ENCODE measurements at regions not wholly inside any gene's neighbourhood (a gene's known extent, or its start where the extent isn't known, plus 50 kb on each side); places are given as distances from the start of the nearest gene placed in this dataset.

DNA sequence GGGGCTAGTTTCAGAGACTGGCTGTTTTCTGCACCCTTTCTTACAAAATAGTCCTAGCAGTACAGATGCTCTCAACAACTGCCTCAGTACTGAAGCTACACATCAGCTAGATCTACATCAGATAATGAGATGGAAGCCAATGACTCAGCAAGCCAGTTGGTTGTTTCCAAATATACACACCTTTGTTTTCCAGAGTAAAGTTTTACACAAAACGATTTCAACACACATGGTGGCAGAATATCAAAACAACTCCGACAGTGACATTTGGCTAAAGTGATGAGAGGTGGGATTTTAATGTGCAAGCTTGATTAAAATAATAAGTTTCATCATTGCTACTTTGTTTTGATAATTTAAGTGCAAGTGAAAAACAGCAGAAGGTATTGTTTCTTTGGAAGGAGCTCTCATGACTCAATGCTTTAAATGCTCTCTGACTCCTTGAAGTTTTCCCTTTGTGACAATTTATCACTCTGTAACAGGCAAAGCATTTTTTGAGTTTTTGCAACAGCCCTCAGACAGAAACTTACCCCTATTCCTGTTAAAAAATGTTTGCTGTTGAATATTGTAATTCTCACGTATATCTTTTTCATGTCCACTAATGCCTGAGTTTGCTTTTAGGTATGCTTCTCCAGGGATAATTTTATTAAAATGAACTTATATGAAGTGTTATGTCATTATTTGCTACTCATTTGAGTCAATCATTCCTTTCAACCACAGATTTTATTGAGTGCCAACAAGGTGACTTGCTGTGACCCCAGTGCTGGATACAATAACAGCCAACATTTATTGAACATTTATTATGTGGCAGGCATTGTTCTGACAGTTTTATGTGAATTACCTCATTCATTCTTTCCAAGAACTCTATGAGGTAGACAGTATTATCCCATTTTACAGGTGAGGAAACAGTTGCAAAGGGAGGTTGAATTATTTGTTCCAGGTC is 882.0 kb downstream of the TFAP2A start:
- H3K9me3 ChIP-seq = peaks cover 0 to 15% (median 2%) of the 10 kb centered on the region in 8 donors
- 80 to 94% (median 90%) methylated on average over 3 of the region's 3 CpGs for WGBS, 5 donors
- H3K27ac ChIP-seq = no peak overlapping the region
- no peaks in the 10 kb centered on the region for H3K27me3 ChIP-seq (replicated peaks in 1 of 7)
- H3K4me1 ChIP-seq = no peaks in the 10 kb centered on the region
- no peak for TF ChIP-seq POLR2AphosphoS5 (IDR thresholded peaks at IDR 0.05)
- TF ChIP-seq, protein P1, sequence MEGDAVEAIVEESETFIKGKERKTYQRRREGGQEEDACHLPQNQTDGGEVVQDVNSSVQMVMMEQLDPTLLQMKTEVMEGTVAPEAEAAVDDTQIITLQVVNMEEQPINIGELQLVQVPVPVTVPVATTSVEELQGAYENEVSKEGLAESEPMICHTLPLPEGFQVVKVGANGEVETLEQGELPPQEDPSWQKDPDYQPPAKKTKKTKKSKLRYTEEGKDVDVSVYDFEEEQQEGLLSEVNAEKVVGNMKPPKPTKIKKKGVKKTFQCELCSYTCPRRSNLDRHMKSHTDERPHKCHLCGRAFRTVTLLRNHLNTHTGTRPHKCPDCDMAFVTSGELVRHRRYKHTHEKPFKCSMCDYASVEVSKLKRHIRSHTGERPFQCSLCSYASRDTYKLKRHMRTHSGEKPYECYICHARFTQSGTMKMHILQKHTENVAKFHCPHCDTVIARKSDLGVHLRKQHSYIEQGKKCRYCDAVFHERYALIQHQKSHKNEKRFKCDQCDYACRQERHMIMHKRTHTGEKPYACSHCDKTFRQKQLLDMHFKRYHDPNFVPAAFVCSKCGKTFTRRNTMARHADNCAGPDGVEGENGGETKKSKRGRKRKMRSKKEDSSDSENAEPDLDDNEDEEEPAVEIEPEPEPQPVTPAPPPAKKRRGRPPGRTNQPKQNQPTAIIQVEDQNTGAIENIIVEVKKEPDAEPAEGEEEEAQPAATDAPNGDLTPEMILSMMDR (IDR thresholded peaks at IDR 0.05 in 8 of 11, conservative IDR thresholded peaks at IDR 0.05 in 3 of 11) = no peak
- TF ChIP-seq POLR2A (IDR thresholded peaks at IDR 0.05) = no peak
- intact Hi-C loops (cut with DNase I; ENCODE audit: low total_unique reads) = no loop called here
- DNase-seq = no peak
- no peaks in the 10 kb centered on the region for H3K36me3 ChIP-seq
- no peak overlapping the region for H3K4me3 ChIP-seq

DNA sequence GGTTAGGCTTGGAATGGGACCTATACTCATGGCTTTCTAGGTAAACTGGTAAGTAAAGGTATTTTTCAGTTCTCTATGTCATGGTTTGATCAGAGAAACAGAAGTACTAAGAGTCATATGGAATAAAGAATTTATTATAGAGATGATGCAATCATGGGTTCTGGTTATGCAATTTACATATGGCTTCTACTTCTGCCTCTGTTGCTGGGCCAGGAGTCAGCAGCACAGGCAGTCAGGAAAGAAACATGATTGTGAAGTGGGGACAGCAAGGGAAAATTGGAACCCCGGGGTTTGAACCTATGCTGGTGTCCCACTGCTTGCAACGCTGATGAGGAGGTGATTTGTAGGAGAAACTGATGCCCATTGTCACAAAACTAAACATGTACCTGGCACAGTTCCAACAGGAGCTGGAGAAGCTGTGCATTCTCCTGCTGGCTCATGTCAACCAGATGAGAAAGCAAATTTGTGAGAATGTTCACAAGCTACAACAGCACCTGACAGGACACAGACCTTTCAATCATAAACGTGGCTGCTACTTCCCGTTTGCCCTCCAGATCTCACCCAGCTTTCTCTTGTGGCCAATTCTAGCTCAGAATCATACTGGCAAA is 887.1 kb downstream of the TFAP2A start:
- intact Hi-C loops (cut with DNase I; ENCODE audit: low total_unique reads) = no loop called here

DNA sequence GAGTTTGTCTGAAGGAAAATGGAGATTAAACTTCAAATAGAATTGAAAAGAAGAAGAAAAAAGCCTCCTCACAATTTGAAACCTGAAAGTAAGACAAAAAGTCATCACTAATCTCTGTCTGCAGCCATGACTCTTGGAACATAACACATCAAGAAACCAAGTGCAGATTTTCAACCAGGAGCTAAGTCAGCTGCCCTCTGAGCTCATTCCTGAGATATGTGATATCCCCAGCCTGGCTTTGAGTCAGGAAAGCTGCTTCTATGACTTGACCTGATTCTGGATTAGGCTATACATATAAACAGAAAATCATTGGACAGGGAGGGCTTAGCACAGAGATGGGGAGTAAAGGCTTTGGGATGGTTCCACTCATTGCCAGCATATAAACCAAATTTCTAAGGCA is 891.4 kb downstream of the TFAP2A start:
- no peak overlapping the region for H3K4me3 ChIP-seq
- H3K36me3 ChIP-seq = no peaks in the 10 kb centered on the region
- no peak for DNase-seq
- no peak for TF ChIP-seq POLR2A (IDR thresholded peaks at IDR 0.05)
- no peak for TF ChIP-seq POLR2AphosphoS5 (IDR thresholded peaks at IDR 0.05)
- TF ChIP-seq, protein P1 (IDR thresholded peaks at IDR 0.05 in 8 of 11, conservative IDR thresholded peaks at IDR 0.05 in 3 of 11) = no peak
- H3K9me3 ChIP-seq = no peaks in the 10 kb centered on the region
- intact Hi-C loops (cut with DNase I; ENCODE audit: low total_unique reads) = no loop called here
- H3K4me1 ChIP-seq = no peaks in the 10 kb centered on the region
- H3K27me3 ChIP-seq (replicated peaks in 1 of 7) = no peaks in the 10 kb centered on the region
- no peak overlapping the region for H3K27ac ChIP-seq

More for the DNA sequence above, 887.1 kb downstream of the TFAP2A start:
- WGBS, 5 donors = 46 to 69% (median 59%) methylated on average over 4 of the region's 4 CpGs
- no peak overlapping the region for H3K4me3 ChIP-seq
- TF ChIP-seq POLR2AphosphoS5 (IDR thresholded peaks at IDR 0.05) (no peak), POLR2A (IDR thresholded peaks at IDR 0.05) (no peak)
- TF ChIP-seq, protein P1 (IDR thresholded peaks at IDR 0.05 in 8 of 11, conservative IDR thresholded peaks at IDR 0.05 in 3 of 11) = no peak
- no peaks in the 10 kb centered on the region for H3K36me3 ChIP-seq
- DNase-seq = no peak
- H3K27ac ChIP-seq = no peak overlapping the region
- no peaks in the 10 kb centered on the region for H3K4me1 ChIP-seq
- peaks cover 0 to 15% (median 2%) of the 10 kb centered on the region in 8 donors for H3K9me3 ChIP-seq
- H3K27me3 ChIP-seq (replicated peaks in 1 of 7) = no peaks in the 10 kb centered on the region

DNA sequence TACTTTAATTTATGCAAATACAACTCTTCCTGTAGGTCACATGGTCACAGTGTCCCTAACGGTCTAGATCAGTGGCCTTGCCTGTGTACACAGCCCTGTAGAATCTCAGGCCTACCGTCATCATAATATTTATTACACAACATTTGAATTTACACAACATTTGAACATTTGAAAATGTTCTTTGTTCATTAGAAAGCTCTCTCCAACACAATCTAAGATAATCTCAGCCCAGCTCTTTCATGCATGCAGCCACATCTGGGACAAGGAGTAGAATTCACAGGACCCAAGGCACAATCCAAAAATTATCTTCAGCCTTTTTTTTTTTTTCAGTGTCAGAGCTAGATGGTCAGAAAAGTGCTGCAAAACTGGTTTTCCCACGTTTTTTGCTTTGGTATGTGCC is 892.8 kb downstream of the TFAP2A start:
- no peak overlapping the region for H3K27ac ChIP-seq
- intact Hi-C loops (cut with DNase I; ENCODE audit: low total_unique reads) = no loop called here
- H3K4me3 ChIP-seq = no peak overlapping the region
- WGBS, 5 donors = 49 to 58% (median 52%) methylated on average over 3 of the region's 3 CpGs
- TF ChIP-seq POLR2AphosphoS5 (IDR thresholded peaks at IDR 0.05) (no peak), POLR2A (IDR thresholded peaks at IDR 0.05) (no peak)
- TF ChIP-seq, protein P1 (IDR thresholded peaks at IDR 0.05 in 8 of 11, conservative IDR thresholded peaks at IDR 0.05 in 3 of 11) = no peak
- no peaks in the 10 kb centered on the region for H3K4me1 ChIP-seq
- no peaks in the 10 kb centered on the region for H3K27me3 ChIP-seq (replicated peaks in 1 of 7)
- H3K36me3 ChIP-seq = no peaks in the 10 kb centered on the region
- no peak for DNase-seq
- no peaks in the 10 kb centered on the region for H3K9me3 ChIP-seq

Data from spleen (tissue), 11 donors.